OCI-LY3 (cell line): ENCODE measurements at regions not wholly inside any gene's neighbourhood (a gene's known extent, or its start where the extent isn't known, plus 50 kb on each side); places are given as distances from the start of the nearest gene placed in this dataset.

Experiments used
- CTCF ChIP-seq: fragments of 200-600, 300-600 bp; sonication (generic); IDR thresholded peaks from 2 replicates; pipeline ENCODE4 v1.5.1; 2014; ENCODE audit warnings: antibody characterized with exemption, low read length, low read depth
- EZH2phosphoT487 ChIP-seq: fragments of 200-600 bp; shearing (Covaris generic); IDR thresholded peaks from 2 replicates; pipeline ENCODE4 v1.6.1; 2018; ENCODE audit warnings: antibody characterized with exemption, mixed run types, low read depth

DNA sequence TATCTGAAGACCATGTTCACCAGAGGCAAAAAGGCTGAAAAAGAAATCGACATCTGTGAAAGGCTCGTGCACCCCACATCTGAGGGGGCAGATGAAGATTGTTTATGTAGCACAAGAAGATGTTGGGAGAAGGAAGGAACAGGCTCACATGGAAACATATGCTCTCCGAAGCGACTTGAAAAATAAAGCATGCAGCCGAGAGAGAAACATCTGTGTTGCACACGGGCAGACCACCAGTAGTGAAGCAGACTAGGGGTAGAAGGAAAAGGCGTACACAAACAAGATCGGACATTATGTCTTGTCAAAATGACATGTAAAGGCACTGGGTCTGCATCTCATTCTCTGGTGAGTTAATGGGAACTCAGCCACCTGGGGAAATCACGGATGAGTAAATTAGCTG lies 356.5 kb downstream of the ZIC4 start:
- TF ChIP-seq CTCF: no peak
- TF ChIP-seq EZH2phosphoT487: no peak
